ENCODE measurements at regions not wholly inside any gene's neighbourhood (a gene's known extent, or its start where the extent isn't known, plus 50 kb on each side); places are given as distances from the start of the nearest gene placed in this dataset.

- TF ChIP-seq CTCF (IDR thresholded peaks at IDR 0.05 in 4 of 5, conservative IDR thresholded peaks at IDR 0.05 in 1 of 5) (no peak), POLR2A (IDR thresholded peaks at IDR 0.05) (no peak)
Observed at GRCh38 chr13:30042272-30042671, 191.9 kb upstream of the UBL3 start.

All from gastrocnemius medialis (tissue), 4 donors.